ENCODE measurements at regions not wholly inside any gene's neighbourhood (a gene's known extent, or its start where the extent isn't known, plus 50 kb on each side); places are given as distances from the start of the nearest gene placed in this dataset.
"Not testable (repeated sequence)": the region's sequence is repeated elsewhere in the genome, so short reads cannot be mapped to it uniquely, and the experiment has no call there.

- Histone ChIP-seq H3K79me2 (ENCODE audit: control insufficient read depth, low read length) (no peaks in the 10 kb centered on the region), H3K9me2 (replicated peaks; ENCODE audit: control insufficient read depth, low read length) (no peaks in the 10 kb centered on the region), H3K27me3 (ENCODE audit: control insufficient read depth, low read length) (no peaks in the 10 kb centered on the region), H3K4me2 (ENCODE audit: low read length) (no peak overlapping the region), H3K4me1 (ENCODE audit: control insufficient read depth, low read length) (no peaks in the 10 kb centered on the region), H3F3A (ENCODE audit: control insufficient read depth, insufficient read depth) (no peaks in the 10 kb centered on the region), H3K9me3 (ENCODE audit: control insufficient read depth, insufficient read depth, low read length) (no peaks in the 10 kb centered on the region), H3K4me3 (ENCODE audit: low read length) (no peak overlapping the region), H4K20me1 (ENCODE audit: control insufficient read depth, insufficient read depth, low read depth, low read length) (no peaks in the 10 kb centered on the region), H3K27ac (ENCODE audit: low read depth, low read length) (no peak overlapping the region), H3K36me3 (ENCODE audit: control insufficient read depth, low read length) (no peaks in the 10 kb centered on the region)
- no peak for TF ChIP-seq EZH2phosphoT487 (IDR thresholded peaks at IDR 0.05; ENCODE audit: borderline replicate concordance, low read length)
- TF ChIP-seq, protein P1, sequence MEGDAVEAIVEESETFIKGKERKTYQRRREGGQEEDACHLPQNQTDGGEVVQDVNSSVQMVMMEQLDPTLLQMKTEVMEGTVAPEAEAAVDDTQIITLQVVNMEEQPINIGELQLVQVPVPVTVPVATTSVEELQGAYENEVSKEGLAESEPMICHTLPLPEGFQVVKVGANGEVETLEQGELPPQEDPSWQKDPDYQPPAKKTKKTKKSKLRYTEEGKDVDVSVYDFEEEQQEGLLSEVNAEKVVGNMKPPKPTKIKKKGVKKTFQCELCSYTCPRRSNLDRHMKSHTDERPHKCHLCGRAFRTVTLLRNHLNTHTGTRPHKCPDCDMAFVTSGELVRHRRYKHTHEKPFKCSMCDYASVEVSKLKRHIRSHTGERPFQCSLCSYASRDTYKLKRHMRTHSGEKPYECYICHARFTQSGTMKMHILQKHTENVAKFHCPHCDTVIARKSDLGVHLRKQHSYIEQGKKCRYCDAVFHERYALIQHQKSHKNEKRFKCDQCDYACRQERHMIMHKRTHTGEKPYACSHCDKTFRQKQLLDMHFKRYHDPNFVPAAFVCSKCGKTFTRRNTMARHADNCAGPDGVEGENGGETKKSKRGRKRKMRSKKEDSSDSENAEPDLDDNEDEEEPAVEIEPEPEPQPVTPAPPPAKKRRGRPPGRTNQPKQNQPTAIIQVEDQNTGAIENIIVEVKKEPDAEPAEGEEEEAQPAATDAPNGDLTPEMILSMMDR (IDR thresholded peaks at IDR 0.05; ENCODE audit: low read depth, low read length, poor library complexity, severe bottlenecking): no peak
These were observed 1887.8 kb upstream of the CELF4 start for GRCh38 chr18:39453356-39453755.

- no peaks in the 10 kb centered on the region for H4K20me1 ChIP-seq (ENCODE audit: control insufficient read depth, insufficient read depth, low read depth, low read length)
These were observed 1885.4 kb upstream of the CELF4 start for GRCh38 chr18:39450958-39451357.

DNA sequence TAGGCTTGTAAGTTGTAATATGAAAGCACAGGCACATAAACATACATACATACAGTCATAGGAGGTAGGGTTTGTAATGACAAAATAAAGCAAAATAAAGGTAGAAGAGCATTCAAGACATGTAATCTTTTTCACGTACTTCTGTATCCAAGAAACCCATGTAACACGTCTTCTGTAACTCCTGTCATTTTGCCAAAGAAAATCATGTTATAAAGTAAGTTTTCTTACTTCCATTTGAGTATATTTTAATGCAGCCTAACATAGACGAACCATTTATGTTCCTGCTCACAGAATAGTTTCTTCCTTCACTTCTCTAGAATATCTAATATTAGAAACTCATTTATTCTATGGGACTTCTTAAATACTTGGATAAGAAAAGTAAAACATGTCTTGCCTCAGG lies 1884.0 kb upstream of the CELF4 start:
- H3K27ac ChIP-seq (ENCODE audit: low read depth, low read length): no peak overlapping the region
- H3K9me2 ChIP-seq (replicated peaks; ENCODE audit: control insufficient read depth, low read length): no peaks in the 10 kb centered on the region
- no peak overlapping the region for H3K4me3 ChIP-seq (ENCODE audit: low read length)
- H3K4me1 ChIP-seq (ENCODE audit: control insufficient read depth, low read length): no peaks in the 10 kb centered on the region
- H3K4me2 ChIP-seq (ENCODE audit: low read length): no peak overlapping the region
- no peaks in the 10 kb centered on the region for H3F3A ChIP-seq (ENCODE audit: control insufficient read depth, insufficient read depth)
- TF ChIP-seq, protein P1 (IDR thresholded peaks at IDR 0.05; ENCODE audit: low read depth, low read length, poor library complexity, severe bottlenecking): no peak
- no peak for TF ChIP-seq EZH2phosphoT487 (IDR thresholded peaks at IDR 0.05; ENCODE audit: borderline replicate concordance, low read length)
- no peaks in the 10 kb centered on the region for H3K9me3 ChIP-seq (ENCODE audit: control insufficient read depth, insufficient read depth, low read length)
- H3K27me3 ChIP-seq (ENCODE audit: control insufficient read depth, low read length): no peaks in the 10 kb centered on the region
- no peaks in the 10 kb centered on the region for H3K36me3 ChIP-seq (ENCODE audit: control insufficient read depth, low read length)
- no peaks in the 10 kb centered on the region for H3K79me2 ChIP-seq (ENCODE audit: control insufficient read depth, low read length)
- no peaks in the 10 kb centered on the region for H4K20me1 ChIP-seq (ENCODE audit: control insufficient read depth, insufficient read depth, low read depth, low read length)

More at GRCh38 chr18:39450958-39451357, 1885.4 kb upstream of the CELF4 start:
- Histone ChIP-seq H3K9me3 (ENCODE audit: control insufficient read depth, insufficient read depth, low read length) (no peaks in the 10 kb centered on the region), H3K4me2 (ENCODE audit: low read length) (no peak overlapping the region), H3K79me2 (ENCODE audit: control insufficient read depth, low read length) (no peaks in the 10 kb centered on the region), H3K27ac (ENCODE audit: low read depth, low read length) (no peak overlapping the region), H3K4me3 (ENCODE audit: low read length) (no peak overlapping the region), H3K36me3 (ENCODE audit: control insufficient read depth, low read length) (no peaks in the 10 kb centered on the region), H3K27me3 (ENCODE audit: control insufficient read depth, low read length) (no peaks in the 10 kb centered on the region), H3K4me1 (ENCODE audit: control insufficient read depth, low read length) (no peaks in the 10 kb centered on the region), H3K9me2 (replicated peaks; ENCODE audit: control insufficient read depth, low read length) (no peaks in the 10 kb centered on the region), H3F3A (ENCODE audit: control insufficient read depth, insufficient read depth) (no peaks in the 10 kb centered on the region)
- no peak for TF ChIP-seq EZH2phosphoT487 (IDR thresholded peaks at IDR 0.05; ENCODE audit: borderline replicate concordance, low read length)
- TF ChIP-seq, protein P1 (IDR thresholded peaks at IDR 0.05; ENCODE audit: low read depth, low read length, poor library complexity, severe bottlenecking): no peak

DNA sequence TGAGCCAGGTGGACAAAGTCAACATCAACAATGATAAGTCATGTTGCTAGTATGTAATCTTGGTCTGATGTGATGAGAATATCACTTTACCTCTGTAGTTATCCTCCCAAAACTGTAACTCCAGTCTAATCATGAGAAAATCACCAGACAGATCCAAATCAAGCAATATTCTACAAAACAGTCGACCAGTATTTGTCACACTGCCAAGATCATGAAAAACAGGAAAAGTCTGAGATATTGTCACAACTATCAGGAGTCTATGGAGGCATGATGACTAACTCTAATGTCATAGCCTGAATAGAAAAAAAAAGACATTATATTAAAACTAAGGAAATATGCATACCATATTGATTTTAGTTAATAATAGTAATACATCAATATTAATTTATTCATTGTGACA lies 1883.3 kb upstream of the CELF4 start:
- H3K36me3 ChIP-seq (ENCODE audit: control insufficient read depth, low read length): no peaks in the 10 kb centered on the region
- H3K4me2 ChIP-seq (ENCODE audit: low read length): no peak overlapping the region
- TF ChIP-seq, protein P1 (IDR thresholded peaks at IDR 0.05; ENCODE audit: low read depth, low read length, poor library complexity, severe bottlenecking): no peak
- no peak for TF ChIP-seq EZH2phosphoT487 (IDR thresholded peaks at IDR 0.05; ENCODE audit: borderline replicate concordance, low read length)
- H3K79me2 ChIP-seq (ENCODE audit: control insufficient read depth, low read length): no peaks in the 10 kb centered on the region
- no peaks in the 10 kb centered on the region for H3K9me2 ChIP-seq (replicated peaks; ENCODE audit: control insufficient read depth, low read length)
- H4K20me1 ChIP-seq (ENCODE audit: control insufficient read depth, insufficient read depth, low read depth, low read length): no peaks in the 10 kb centered on the region
- H3F3A ChIP-seq (ENCODE audit: control insufficient read depth, insufficient read depth): no peaks in the 10 kb centered on the region
- no peaks in the 10 kb centered on the region for H3K9me3 ChIP-seq (ENCODE audit: control insufficient read depth, insufficient read depth, low read length)
- no peaks in the 10 kb centered on the region for H3K4me1 ChIP-seq (ENCODE audit: control insufficient read depth, low read length)
- no peak overlapping the region for H3K27ac ChIP-seq (ENCODE audit: low read depth, low read length)
- H3K27me3 ChIP-seq (ENCODE audit: control insufficient read depth, low read length): no peaks in the 10 kb centered on the region
- no peak overlapping the region for H3K4me3 ChIP-seq (ENCODE audit: low read length)

- H3K9me2 ChIP-seq (replicated peaks; ENCODE audit: control insufficient read depth, low read length); H3K9me3 ChIP-seq (ENCODE audit: control insufficient read depth, insufficient read depth, low read length); H3K79me2 ChIP-seq (ENCODE audit: control insufficient read depth, low read length); H3K4me2 ChIP-seq (ENCODE audit: low read length); H3K27ac ChIP-seq (ENCODE audit: low read depth, low read length); H3K36me3 ChIP-seq (ENCODE audit: control insufficient read depth, low read length); H3F3A ChIP-seq (ENCODE audit: control insufficient read depth, insufficient read depth); H3K4me1 ChIP-seq (ENCODE audit: control insufficient read depth, low read length); H4K20me1 ChIP-seq (ENCODE audit: control insufficient read depth, insufficient read depth, low read depth, low read length); H3K27me3 ChIP-seq (ENCODE audit: control insufficient read depth, low read length); H3K4me3 ChIP-seq (ENCODE audit: low read length): not testable (repeated sequence)
These were observed 1879.4 kb upstream of the CELF4 start for GRCh38 chr18:39444957-39445356.

Measured in DOHH2 (cell line).